Activated CD4-positive, alpha-beta T cell treated with anti-CD3 and anti-CD28 coated beads for 36 hours (primary cell): ENCODE measurements at regions not wholly inside any gene's neighbourhood (a gene's known extent, or its start where the extent isn't known, plus 50 kb on each side); places are given as distances from the start of the nearest gene placed in this dataset.

Experiments
- ATAC-seq: fragments of 200-7000 bp; cut with Tn5 transposase; one replicate; pipeline ENCODE4 v1.10.0; 2021; ENCODE audit warnings: mild to moderate bottlenecking, moderate library complexity
- CTCF ChIA-PET: fragments of 350-600 bp; sonication (Branson Sonifier 250); formaldehyde crosslinking; loops from one replicate; lab custom pipeline; 2021; ENCODE audit warnings: antibody characterized with exemption; lab: Charles Lee
- POLR2A ChIA-PET: fragments of 350-600 bp; sonication (Branson Sonifier 250); formaldehyde crosslinking; loops from one replicate; lab custom pipeline; 2021; ENCODE audit warnings: antibody characterized with exemption, inconsistent platforms; lab: Charles Lee
- DNase-seq: peaks from one replicate; pipeline ENCODE4 v3.0.0-alpha.2; 2020
- H3K27ac Mint-ChIP-seq: one replicate; pipeline ENCODE4 v1.8.0; 2021; ENCODE audit warnings: mixed read lengths
- H3K27me3 Mint-ChIP-seq: one replicate; pipeline ENCODE4 v1.8.0; 2021; ENCODE audit warnings: mixed read lengths
- H3K36me3 Mint-ChIP-seq: one replicate; pipeline ENCODE4 v1.8.0; 2021; ENCODE audit warnings: low read depth, mixed read lengths
- H3K4me1 Mint-ChIP-seq: one replicate; pipeline ENCODE4 v1.8.0; 2021; ENCODE audit warnings: mixed read lengths
- H3K4me3 Mint-ChIP-seq: one replicate; pipeline ENCODE4 v1.8.0; 2021; ENCODE audit warnings: mild to moderate bottlenecking, moderate library complexity, mixed read lengths
- H3K9me3 Mint-ChIP-seq: one replicate; pipeline ENCODE4 v1.8.0; 2021; ENCODE audit warnings: low read depth, mixed read lengths
- intact Hi-C, 2 experiments: fragments of 100-400 bp; cut with DNase I in 1 of 2; cut with micrococcal nuclease in 1 of 2; formaldehyde crosslinking; loops; one replicate each; pipeline versions ENCODE4 v1.14.2 to v1.15.1; 2022 to 2024; cut with DNase I, micrococcal nuclease

GRCh38 chr10:57846307-57847065 lies 421.2 kb downstream of the IPMK start:
- H3K27me3 Mint-ChIP-seq = no peaks in the 10 kb centered on the region
- CTCF ChIA-PET = no interaction called here
- no peak overlapping the region for H3K4me3 Mint-ChIP-seq
- H3K27ac Mint-ChIP-seq = no peak overlapping the region
- no peaks in the 10 kb centered on the region for H3K9me3 Mint-ChIP-seq
- POLR2A ChIA-PET = no interaction called here
- no peaks in the 10 kb centered on the region for H3K36me3 Mint-ChIP-seq
- intact Hi-C loops = no loop called here
- no peak for ATAC-seq
- H3K4me1 Mint-ChIP-seq = no peaks in the 10 kb centered on the region
- no peak for DNase-seq

- no peak overlapping the region for H3K27ac Mint-ChIP-seq
- H3K9me3 Mint-ChIP-seq = peaks cover 3% of the 10 kb centered on the region
- no peaks in the 10 kb centered on the region for H3K36me3 Mint-ChIP-seq
- intact Hi-C loops = no loop called here
- H3K4me3 Mint-ChIP-seq = no peak overlapping the region
- no peaks in the 10 kb centered on the region for H3K4me1 Mint-ChIP-seq
- ATAC-seq (no peak), DNase-seq (no peak)
- no peaks in the 10 kb centered on the region for H3K27me3 Mint-ChIP-seq
- ChIA-PET POLR2A (no interaction called here), CTCF (no interaction called here)
Measured at GRCh38 chr10:57844387-57844998, 423.2 kb downstream of the IPMK start.

GRCh38 chr10:57830877-57831560 lies 436.7 kb downstream of the IPMK start:
- H3K36me3 Mint-ChIP-seq = no peaks in the 10 kb centered on the region
- ATAC-seq = no peak
- POLR2A ChIA-PET = no interaction called here
- no peaks in the 10 kb centered on the region for H3K9me3 Mint-ChIP-seq
- intact Hi-C loops = no loop called here
- H3K27me3 Mint-ChIP-seq = no peaks in the 10 kb centered on the region
- CTCF ChIA-PET = no interaction called here
- H3K27ac Mint-ChIP-seq = no peak overlapping the region
- no peak for DNase-seq
- H3K4me3 Mint-ChIP-seq = no peak overlapping the region
- no peaks in the 10 kb centered on the region for H3K4me1 Mint-ChIP-seq

- ATAC-seq = no peak
- H3K9me3 Mint-ChIP-seq = no peaks in the 10 kb centered on the region
- POLR2A ChIA-PET = no interaction called here
- no peak overlapping the region for H3K27ac Mint-ChIP-seq
- no peak overlapping the region for H3K4me3 Mint-ChIP-seq
- no peak for DNase-seq
- H3K27me3 Mint-ChIP-seq = no peaks in the 10 kb centered on the region
- H3K36me3 Mint-ChIP-seq = no peaks in the 10 kb centered on the region
- intact Hi-C loops = no loop called here
- CTCF ChIA-PET = no interaction called here
- no peaks in the 10 kb centered on the region for H3K4me1 Mint-ChIP-seq
Measured at GRCh38 chr10:57825015-57825414, 442.7 kb downstream of the IPMK start.

GRCh38 chr10:57823398-57823797 lies 444.3 kb downstream of the IPMK start:
- Mint-ChIP-seq H3K4me1 (no peaks in the 10 kb centered on the region), H3K9me3 (no peaks in the 10 kb centered on the region), H3K4me3 (no peak overlapping the region), H3K27me3 (no peaks in the 10 kb centered on the region), H3K36me3 (no peaks in the 10 kb centered on the region), H3K27ac (no peak overlapping the region)
- DNase-seq (no peak), ATAC-seq (no peak)
- intact Hi-C loops = no loop called here
- ChIA-PET POLR2A (no interaction called here), CTCF (no interaction called here)

DNA sequence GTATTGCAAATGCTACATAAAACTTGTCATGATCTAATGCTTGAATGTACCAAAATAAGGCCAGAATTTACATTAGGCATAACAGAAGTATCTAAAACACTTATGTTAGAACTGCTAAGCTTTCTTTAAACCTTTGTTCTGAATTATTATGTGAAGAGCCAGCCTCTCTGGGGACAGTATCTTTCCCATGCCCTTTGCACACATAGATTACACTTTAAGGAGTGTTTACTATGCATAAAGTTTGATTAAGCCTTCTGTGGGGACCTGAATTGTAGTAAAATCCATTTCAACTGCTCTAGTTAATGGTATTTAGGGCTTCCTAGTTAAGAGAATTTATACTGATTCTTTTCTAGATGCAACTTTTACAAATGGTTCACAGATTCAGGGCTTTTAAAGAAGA lies 444.7 kb downstream of the IPMK start:
- Mint-ChIP-seq H3K4me3 (no peak overlapping the region), H3K27ac (no peak overlapping the region), H3K9me3 (no peaks in the 10 kb centered on the region), H3K36me3 (no peaks in the 10 kb centered on the region), H3K4me1 (no peaks in the 10 kb centered on the region), H3K27me3 (no peaks in the 10 kb centered on the region)
- ATAC-seq (no peak), DNase-seq (no peak)
- POLR2A ChIA-PET = no interaction called here
- intact Hi-C loops = no loop called here
- CTCF ChIA-PET = no interaction called here

DNA sequence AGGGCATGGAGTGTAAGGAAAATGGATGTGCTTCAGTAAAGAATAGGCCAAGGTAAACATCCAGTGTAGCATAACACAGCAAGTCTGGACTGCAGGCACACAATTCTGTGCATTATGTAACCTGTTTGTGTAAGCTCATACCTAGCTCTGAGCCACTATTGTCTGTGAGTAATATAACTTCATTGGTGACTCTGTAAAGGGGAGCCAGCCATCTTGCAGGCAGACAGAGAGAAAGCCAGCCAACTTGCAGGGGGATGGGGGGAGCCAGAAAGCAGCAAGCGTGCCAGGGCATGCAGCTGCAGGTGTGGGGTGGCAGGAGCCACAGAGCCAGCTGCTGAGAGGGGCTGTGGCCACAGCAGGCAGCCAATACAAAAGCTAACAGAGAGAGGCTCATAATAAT lies 449.2 kb downstream of the IPMK start:
- Mint-ChIP-seq H3K36me3 (no peaks in the 10 kb centered on the region), H3K4me1 (no peaks in the 10 kb centered on the region), H3K9me3 (no peaks in the 10 kb centered on the region), H3K27ac (no peak overlapping the region), H3K27me3 (no peaks in the 10 kb centered on the region), H3K4me3 (no peak overlapping the region)
- ATAC-seq = no peak
- CTCF ChIA-PET = no interaction called here
- intact Hi-C loops = no loop called here
- POLR2A ChIA-PET = no interaction called here
- DNase-seq = no peak

- CTCF ChIA-PET = no interaction called here
- intact Hi-C loops = no loop called here
- no peaks in the 10 kb centered on the region for H3K27me3 Mint-ChIP-seq
- DNase-seq (no peak), ATAC-seq (no peak)
- H3K27ac Mint-ChIP-seq = no peak overlapping the region
- no peak overlapping the region for H3K4me3 Mint-ChIP-seq
- POLR2A ChIA-PET = no interaction called here
- H3K4me1 Mint-ChIP-seq = no peaks in the 10 kb centered on the region
- no peaks in the 10 kb centered on the region for H3K9me3 Mint-ChIP-seq
- H3K36me3 Mint-ChIP-seq = no peaks in the 10 kb centered on the region
Measured at GRCh38 chr10:57817741-57818140, 450.0 kb downstream of the IPMK start.

- Mint-ChIP-seq H3K4me3 (no peak overlapping the region), H3K27ac (no peak overlapping the region), H3K9me3 (no peaks in the 10 kb centered on the region), H3K36me3 (no peaks in the 10 kb centered on the region), H3K27me3 (no peaks in the 10 kb centered on the region), H3K4me1 (no peaks in the 10 kb centered on the region)
- DNase-seq (no peak), ATAC-seq (no peak)
- intact Hi-C loops = no loop called here
- CTCF ChIA-PET = no interaction called here
- POLR2A ChIA-PET = no interaction called here
Measured at GRCh38 chr10:57815949-57816348, 451.7 kb downstream of the IPMK start.

DNA sequence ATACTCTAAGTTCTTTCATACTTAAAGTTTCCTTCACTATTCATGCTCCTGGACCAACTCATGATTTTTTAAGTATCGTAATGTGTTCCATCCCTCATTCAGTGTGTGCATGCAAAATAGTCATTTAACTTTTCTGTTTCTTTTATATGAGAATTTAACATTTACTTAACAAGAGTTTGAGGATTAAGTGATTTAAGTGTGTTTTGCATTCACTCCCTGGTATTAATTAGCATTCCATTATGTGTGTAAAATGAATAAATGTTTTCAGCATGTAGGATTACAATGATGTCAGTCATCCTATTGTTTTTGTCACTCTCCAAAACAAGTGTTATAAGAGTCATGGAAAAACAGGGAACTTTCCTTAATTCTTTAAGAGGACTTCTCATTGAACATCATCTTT lies 457.7 kb downstream of the IPMK start:
- DNase-seq = no peak
- Mint-ChIP-seq H3K4me3 (no peak overlapping the region), H3K4me1 (no peaks in the 10 kb centered on the region), H3K9me3 (no peaks in the 10 kb centered on the region), H3K27me3 (no peaks in the 10 kb centered on the region), H3K27ac (no peak overlapping the region), H3K36me3 (no peaks in the 10 kb centered on the region)
- CTCF ChIA-PET = no interaction called here
- intact Hi-C loops = no loop called here
- POLR2A ChIA-PET = no interaction called here
- no peak for ATAC-seq

DNA sequence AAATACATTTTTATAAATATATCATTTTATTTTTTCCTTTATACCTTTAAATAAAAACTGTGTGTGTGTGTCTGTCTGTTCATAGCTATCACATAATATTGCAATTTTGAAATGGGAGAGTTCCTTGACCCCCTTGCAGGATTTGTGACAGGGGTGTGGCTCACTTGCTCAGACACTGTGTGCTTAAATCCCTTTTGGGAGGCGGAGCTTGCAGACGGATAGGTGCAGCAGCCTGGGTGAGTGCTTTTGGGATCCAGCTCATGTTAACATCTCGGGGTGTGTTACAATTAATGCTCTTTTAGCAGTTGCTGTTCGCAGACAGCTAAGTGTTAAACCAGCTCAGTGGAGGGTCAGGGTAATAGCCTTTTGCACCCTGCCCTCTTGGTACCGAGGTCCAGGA lies 459.8 kb downstream of the IPMK start:
- intact Hi-C loops = no loop called here
- POLR2A ChIA-PET = no interaction called here

DNA sequence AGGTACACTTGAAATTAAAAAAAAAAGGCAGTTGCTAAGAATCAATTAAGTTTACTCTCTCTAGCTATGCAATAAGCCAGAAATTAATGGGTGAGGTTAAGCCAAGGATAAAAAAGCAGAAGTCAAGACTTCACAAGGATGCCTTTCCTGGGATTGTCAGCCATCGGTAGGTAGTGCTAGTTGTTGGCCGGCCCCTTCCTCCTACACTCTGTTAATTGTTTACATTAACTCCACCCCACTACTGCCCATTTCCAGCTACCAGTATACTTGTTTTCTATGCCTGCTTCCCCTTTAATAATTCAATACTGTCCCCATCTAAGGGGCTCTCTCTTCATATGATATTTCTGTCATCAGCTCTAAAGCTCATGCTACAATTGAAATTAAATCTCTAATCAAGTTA lies 461.0 kb downstream of the IPMK start:
- Mint-ChIP-seq H3K4me3 (no peak overlapping the region), H3K27me3 (no peaks in the 10 kb centered on the region), H3K4me1 (no peaks in the 10 kb centered on the region), H3K27ac (no peak overlapping the region), H3K9me3 (peaks cover 3% of the 10 kb centered on the region), H3K36me3 (no peaks in the 10 kb centered on the region)
- intact Hi-C loops = no loop called here
- DNase-seq (no peak), ATAC-seq (no peak)
- ChIA-PET CTCF (no interaction called here), POLR2A (no interaction called here)

More for the DNA sequence above, 459.8 kb downstream of the IPMK start:
- H3K9me3 Mint-ChIP-seq = peaks cover 2% of the 10 kb centered on the region
- CTCF ChIA-PET = no interaction called here
- no peak overlapping the region for H3K27ac Mint-ChIP-seq
- no peaks in the 10 kb centered on the region for H3K27me3 Mint-ChIP-seq
- DNase-seq (no peak), ATAC-seq (no peak)
- H3K4me3 Mint-ChIP-seq = no peak overlapping the region
- H3K4me1 Mint-ChIP-seq = no peaks in the 10 kb centered on the region
- H3K36me3 Mint-ChIP-seq = no peaks in the 10 kb centered on the region
